ENCODE measurements at regions not wholly inside any gene's neighbourhood (a gene's known extent, or its start where the extent isn't known, plus 50 kb on each side); places are given as distances from the start of the nearest gene placed in this dataset.
"Not testable (repeated sequence)": the region's sequence is repeated elsewhere in the genome, so short reads cannot be mapped to it uniquely, and the experiment has no call there.

DNA sequence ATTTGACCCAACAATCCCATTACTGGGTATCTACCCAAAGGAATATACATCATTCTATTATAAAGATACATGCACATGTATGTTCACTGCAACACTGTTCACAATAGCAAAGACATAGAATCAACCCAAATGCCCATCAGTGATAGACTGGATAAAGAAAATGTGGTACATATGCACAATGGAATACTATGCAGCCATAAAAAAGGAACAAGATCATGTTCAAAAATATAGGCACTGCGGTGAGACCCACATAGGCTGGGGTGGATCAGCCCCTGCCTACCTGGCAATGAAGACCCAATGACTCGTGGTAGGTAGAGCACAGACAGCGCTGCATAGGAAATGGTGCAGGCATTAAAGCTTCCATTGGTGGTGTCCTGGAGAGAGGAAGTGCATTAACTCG, 88.6 kb upstream of the NFIL3 start:
- FAIRE-seq; DNase-seq (ENCODE audit: low spot score): not testable (repeated sequence)

GRCh38 chr9:91503673-91504081, 80.0 kb upstream of the NFIL3 start:
- no peak for DNase-seq (ENCODE audit: low spot score)
- FAIRE-seq, result no peak

DNA sequence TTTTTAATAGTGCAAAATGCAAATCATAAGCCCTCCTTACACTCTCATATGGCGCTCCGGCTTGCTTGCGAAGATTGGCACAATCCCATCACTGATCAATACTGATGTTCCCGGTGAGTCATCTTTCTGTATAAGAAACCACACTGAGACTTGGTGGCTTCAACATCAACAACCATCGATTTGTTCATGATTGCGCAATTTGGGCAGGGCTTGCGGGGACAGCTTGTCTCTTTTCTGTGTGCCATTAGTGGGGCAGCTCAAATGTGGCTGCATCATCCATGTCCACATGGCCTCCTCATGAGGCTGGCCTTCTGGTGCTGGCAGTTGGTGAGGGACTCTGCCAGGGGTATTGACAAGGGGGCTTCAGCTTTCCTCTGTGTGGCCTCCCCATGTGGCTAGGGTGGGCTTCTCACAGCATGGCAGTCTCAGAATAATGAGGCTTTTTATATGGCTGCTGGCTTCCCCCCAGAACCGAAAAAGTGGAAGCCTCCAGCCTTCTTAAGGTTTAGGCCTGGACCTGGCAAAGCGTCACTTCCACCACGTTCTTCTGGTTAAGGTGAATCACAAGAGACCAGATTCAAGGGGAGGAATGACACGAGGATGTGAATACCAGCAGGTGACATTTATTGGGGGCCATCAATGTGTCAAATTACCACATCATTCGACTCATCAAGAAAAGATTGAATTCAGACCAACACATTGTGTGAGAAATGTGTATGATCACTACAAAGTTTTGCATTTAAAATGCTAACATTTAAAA, 79.5 kb upstream of the NFIL3 start:
- FAIRE-seq (no peak), DNase-seq (ENCODE audit: low spot score) (no peak)

DNA sequence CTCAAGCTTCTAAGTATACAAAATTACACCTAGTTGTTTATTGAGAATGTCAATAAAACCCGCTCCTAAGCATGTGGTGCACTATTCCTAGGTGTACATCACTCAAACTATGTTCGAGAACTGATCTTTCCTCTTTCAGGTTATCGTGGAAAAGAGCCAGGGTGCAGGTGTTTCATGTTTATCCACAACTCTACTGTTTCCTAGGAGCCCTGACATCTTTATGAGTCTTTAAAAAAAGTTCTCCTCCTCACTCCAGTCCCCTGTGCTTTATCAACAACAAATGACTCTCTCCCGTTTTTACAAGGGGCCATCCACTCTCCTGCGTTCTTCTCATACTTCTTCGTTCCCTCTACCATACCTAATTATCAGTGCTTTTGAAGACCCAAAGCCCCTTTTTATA, 78.8 kb upstream of the NFIL3 start:
- DNase-seq (ENCODE audit: low spot score) (no peak), FAIRE-seq (no peak)

GRCh38 chr9:91500509-91501014, 76.9 kb upstream of the NFIL3 start:
- FAIRE-seq (peak; percentile 99), DNase-seq (ENCODE audit: low spot score) (peak; percentile 98)

- no peak for DNase-seq (ENCODE audit: low spot score)
- no peak for FAIRE-seq
Measured at GRCh38 chr9:91496351-91496750, 72.7 kb upstream of the NFIL3 start.

DNA sequence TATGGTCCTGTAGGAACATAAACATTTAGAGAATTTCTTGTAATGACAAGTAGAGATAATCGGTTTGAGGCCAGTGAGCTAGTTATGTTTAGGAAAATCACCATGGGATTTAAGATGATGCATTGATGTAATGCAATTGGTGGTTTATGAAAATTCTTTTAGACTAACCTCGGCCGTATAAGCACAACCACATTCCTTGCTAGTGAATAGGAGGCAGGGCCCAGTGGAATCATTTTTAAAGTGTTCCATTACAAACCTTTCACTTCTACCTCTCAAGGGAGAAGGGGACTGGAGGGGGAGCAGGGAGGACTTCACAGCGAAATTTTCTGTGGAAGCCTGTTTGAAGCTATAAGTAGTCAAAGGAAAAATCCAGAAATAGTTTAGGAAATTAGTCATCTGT, 71.8 kb upstream of the NFIL3 start:
- DNase-seq (ENCODE audit: low spot score) (peak; percentile 98), FAIRE-seq (peak; percentile 97)

GRCh38 chr9:91494751-91495150, 71.1 kb upstream of the NFIL3 start:
- FAIRE-seq (no peak), DNase-seq (ENCODE audit: low spot score) (no peak)

- DNase-seq (ENCODE audit: low spot score), result no peak
- no peak for FAIRE-seq
Measured at GRCh38 chr9:91492237-91492636, 68.6 kb upstream of the NFIL3 start.

DNA sequence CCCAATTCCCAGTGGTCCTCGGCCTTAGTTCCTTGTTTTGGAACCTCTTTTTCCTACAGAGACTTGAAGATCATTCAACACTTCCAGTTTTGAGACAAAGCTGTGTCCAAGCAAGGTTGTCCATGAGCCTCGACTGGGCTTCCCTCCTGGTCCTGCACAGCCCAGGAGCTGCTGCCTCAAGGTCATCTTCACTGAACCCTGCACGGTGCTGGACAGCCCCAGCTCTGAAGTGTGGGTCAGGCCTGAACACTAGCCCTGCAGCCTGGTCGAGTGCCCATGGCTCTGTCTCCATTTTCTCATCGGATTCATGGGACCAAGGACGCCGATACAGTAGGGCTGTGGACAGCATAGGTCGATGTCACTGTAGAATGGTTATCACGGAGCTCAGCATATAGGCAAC, 68.0 kb upstream of the NFIL3 start:
- FAIRE-seq (no peak), DNase-seq (ENCODE audit: low spot score) (no peak)

DNA sequence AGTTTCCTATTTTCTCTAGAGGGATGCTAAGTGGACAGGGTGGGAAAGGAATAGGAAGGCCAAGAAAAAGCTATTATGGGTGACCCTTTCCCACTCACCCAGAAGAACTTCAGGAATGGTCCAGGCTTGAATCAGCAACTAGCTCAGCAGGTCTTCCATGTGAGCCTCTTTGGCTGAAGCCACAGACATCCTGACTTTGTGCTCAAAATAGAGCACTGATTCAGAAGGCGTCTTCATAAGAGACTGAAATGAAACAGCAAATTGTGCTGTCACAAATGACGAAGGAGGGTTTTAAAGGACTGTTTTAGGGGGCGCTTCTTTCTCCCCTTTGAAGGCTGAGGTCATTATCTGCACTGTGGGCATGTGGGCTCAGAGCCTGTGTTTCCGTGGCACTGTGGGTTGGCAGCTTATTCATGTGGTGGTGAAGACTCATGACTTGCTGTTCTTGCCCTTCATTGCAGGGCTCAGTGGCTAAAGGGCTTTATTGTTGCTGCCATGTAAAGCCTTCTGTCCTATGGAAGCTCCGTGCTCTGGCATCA, 65.8 kb upstream of the NFIL3 start:
- FAIRE-seq, result no peak
- no peak for DNase-seq (ENCODE audit: low spot score)

GRCh38 chr9:91488341-91488740, 64.7 kb upstream of the NFIL3 start:
- DNase-seq (ENCODE audit: low spot score) (no peak), FAIRE-seq (no peak)

- FAIRE-seq (no peak), DNase-seq (ENCODE audit: low spot score) (no peak)
Measured at GRCh38 chr9:91486699-91487497, 63.3 kb upstream of the NFIL3 start.

DNA sequence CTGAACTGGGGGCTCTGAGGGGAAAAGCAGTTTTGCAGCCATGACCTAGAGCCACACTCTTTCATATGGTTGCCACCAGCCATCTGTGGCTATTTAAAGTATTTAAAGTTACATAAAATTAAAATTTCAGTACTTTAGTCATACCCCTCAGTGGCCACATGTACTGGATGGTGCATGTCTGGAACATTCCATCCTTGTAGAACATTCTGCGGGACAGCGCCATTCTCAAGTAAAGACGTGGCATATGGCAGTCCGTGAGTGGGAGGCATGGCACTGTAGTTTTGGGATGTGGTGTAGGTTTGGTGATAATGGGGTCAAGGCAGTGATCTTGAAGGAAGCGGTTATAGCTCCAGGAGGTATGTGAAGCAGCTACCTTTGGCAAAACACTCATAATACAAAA, 61.4 kb upstream of the NFIL3 start:
- FAIRE-seq (no peak), DNase-seq (ENCODE audit: low spot score) (no peak)

DNA sequence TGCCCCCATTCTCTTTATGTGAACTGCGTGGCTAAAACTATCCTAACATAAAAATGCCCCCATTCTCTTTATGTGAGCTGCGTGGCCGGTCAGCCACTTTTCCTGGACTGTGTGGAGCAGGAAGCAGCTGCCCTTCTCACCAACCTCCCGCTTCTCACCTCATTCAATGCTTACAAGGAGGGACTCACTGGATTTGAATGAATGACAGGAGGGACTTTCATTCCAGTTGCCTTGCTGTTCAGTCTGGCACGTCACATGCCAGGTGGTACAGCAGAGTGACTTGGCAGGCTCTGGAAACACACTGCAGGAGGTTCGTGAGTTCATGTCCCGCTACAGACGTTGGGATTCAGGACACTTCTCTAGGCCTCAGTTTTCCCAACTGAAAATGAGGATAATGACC, 60.2 kb upstream of the NFIL3 start:
- DNase-seq (ENCODE audit: low spot score) (no peak), FAIRE-seq (no peak)

GRCh38 chr9:91483189-91483691, 59.6 kb upstream of the NFIL3 start:
- no peak for FAIRE-seq
- no peak for DNase-seq (ENCODE audit: low spot score)

GRCh38 chr9:91481972-91482371, 58.3 kb upstream of the NFIL3 start:
- no peak for FAIRE-seq
- DNase-seq (ENCODE audit: low spot score), result no peak

- peak; percentile 57 for FAIRE-seq
- no peak for DNase-seq (ENCODE audit: low spot score)
Measured at GRCh38 chr9:91477106-91477505, 53.5 kb upstream of the NFIL3 start.

GRCh38 chr9:91474656-91475055, 51.0 kb upstream of the NFIL3 start:
- DNase-seq (ENCODE audit: low spot score), result no peak
- no peak for FAIRE-seq

Measured in RCC 7860 (cell line).